Panc1 (cell line): ENCODE measurements at regions not wholly inside any gene's neighbourhood (a gene's known extent, or its start where the extent isn't known, plus 50 kb on each side); places are given as distances from the start of the nearest gene placed in this dataset.

ENCODE experiments used
- ATAC-seq: fragments of 200-7000 bp; cut with Tn5 transposase; 2 replicates; pipeline ENCODE4 v1.9.1; 2020; ENCODE audit warnings: mild to moderate bottlenecking, moderate library complexity
- BruUV-seq: library from RNA; stranded (reverse); fragments of 400-500 nt; replicated peaks from 2 replicates; lab custom pipeline; 2021; lab: Mats Ljungman, UMichigan
- CTCF ChIA-PET: fragments of 300-600 bp; sonication (Branson Sonifier 250); formaldehyde crosslinking; loops from one replicate; lab custom pipeline; 2022; ENCODE audit warnings: antibody characterized with exemption; lab: Charles Lee
- POLR2A ChIA-PET: fragments of 300-600 bp; sonication (Branson Sonifier 250); formaldehyde crosslinking; loops from one replicate; lab custom pipeline; 2022; ENCODE audit warnings: antibody characterized with exemption; lab: Charles Lee
- DNase-seq: peaks from one replicate; pipeline ENCODE4 v3.0.0-alpha.2; 2010; ENCODE audit warnings: low read depth, low spot score
- H3K27ac ChIP-seq: 2 replicates; pipeline ENCODE4 v1.5.1; 2011; ENCODE audit warnings: mild to moderate bottlenecking, low read length, inconsistent platforms
- H3K27me3 ChIP-seq: fragments of 200-500 bp; sonication (Bioruptor generic); 2 replicates; pipeline ENCODE4 v1.6.0; 2014; ENCODE audit warnings: low read length, inconsistent platforms; ENCODE audit not compliant: control insufficient read depth, insufficient read depth
- H3K36me3 ChIP-seq: fragments of 200-500 bp; sonication (Bioruptor generic); 2 replicates; pipeline ENCODE4 v1.5.1; 2014; ENCODE audit warnings: inconsistent platforms, mild to moderate bottlenecking, low read length, moderate library complexity; ENCODE audit not compliant: control insufficient read depth, insufficient read depth
- H3K4me1 ChIP-seq: 2 replicates; pipeline ENCODE4 v1.5.1; 2011; ENCODE audit warnings: inconsistent platforms, mild to moderate bottlenecking, low read length, moderate library complexity; ENCODE audit not compliant: control insufficient read depth, insufficient read depth
- H3K4me3 ChIP-seq, 2 experiments: 2 replicates each; pipeline ENCODE4 v1.5.1; 2011 to 2012; ENCODE audit warnings: low read depth in 2 of 2, low read length in 2 of 2, mild to moderate bottlenecking in 2 of 2, inconsistent platforms in 1 of 2, moderate library complexity in 1 of 2
- H3K9me3 ChIP-seq: fragments of 200-500 bp; sonication (Bioruptor generic); 2 replicates; pipeline ENCODE4 v1.5.1; 2014; ENCODE audit warnings: low read depth, mild to moderate bottlenecking, inconsistent platforms, low read length, moderate library complexity; ENCODE audit not compliant: control insufficient read depth, insufficient read depth
- CTCF ChIP-seq: fragments of 450-650 bp; IDR thresholded peaks from 2 replicates; pipeline ENCODE4 v1.5.1; 2017; ENCODE audit warnings: mild to moderate bottlenecking
- POLR2AphosphoS5 ChIP-seq: IDR thresholded peaks from 2 replicates; pipeline ENCODE4 v1.6.1; 2012; ENCODE audit warnings: mild to moderate bottlenecking, low read depth, low read length, moderate library complexity
- REST ChIP-seq, 2 experiments: IDR thresholded peaks; 2 replicates each; pipeline ENCODE4 v1.6.1; 2011 to 2012; ENCODE audit warnings: low read depth in 2 of 2, control low read depth in 1 of 2, low read length in 1 of 2, mild to moderate bottlenecking in 1 of 2, moderate library complexity in 1 of 2; ENCODE audit not compliant: insufficient read depth in 1 of 2
- SIN3A ChIP-seq: IDR thresholded peaks from 2 replicates; pipeline ENCODE4 v1.6.1; 2012; ENCODE audit warnings: low read depth, mild to moderate bottlenecking, low read length, moderate library complexity, borderline replicate concordance; ENCODE audit not compliant: insufficient read depth
- TCF7L2 ChIP-seq: IDR thresholded peaks from 2 replicates; pipeline ENCODE4 v1.6.1; 2011; ENCODE audit warnings: mild to moderate bottlenecking, low read depth, low read length, inconsistent platforms
- in situ Hi-C: cut with HindIII; loops from 2 replicates; pipeline ENCODE4 v1.10.0; 2016; ENCODE audit warnings: low sequenced_read_pairs, low pct_unique_long_range_greater_than_20kb
- intact Hi-C: fragments of 100-400 bp; cut with micrococcal nuclease; formaldehyde crosslinking; loops from one replicate; pipeline ENCODE4 v1.10.0; 2022; ENCODE audit not compliant: unreplicated experiment

- H3K4me3 ChIP-seq, result no peak overlapping the region
- H3K36me3 ChIP-seq, result no peaks in the 10 kb centered on the region
- no peaks in the 10 kb centered on the region for H3K27me3 ChIP-seq
- TF ChIP-seq SIN3A (no peak), CTCF (no peak), TCF7L2 (no peak), POLR2AphosphoS5 (no peak), REST (IDR thresholded peaks at IDR 0.05; ENCODE audit: insufficient read depth in 1 of 2, low read depth in 2 of 2, low read length in 1 of 2) (no peak)
- in situ Hi-C loops, result no loop called here
- ATAC-seq, result no peak
- ChIA-PET POLR2A (no interaction called here), CTCF (no interaction called here)
- BruUV-seq, result no TSS peak
- intact Hi-C loops, result no loop called here
- DNase-seq, result no peak
- H3K27ac ChIP-seq, result no peak overlapping the region
- H3K4me1 ChIP-seq, result no peaks in the 10 kb centered on the region
- H3K9me3 ChIP-seq, result no peaks in the 10 kb centered on the region
Observed at GRCh38 chr4:36823199-36823967, 421.2 kb upstream of the NWD2 start.

GRCh38 chr4:36824682-36825081 is 419.9 kb upstream of the NWD2 start:
- DNase-seq, result no peak
- Histone ChIP-seq H3K36me3 (no peaks in the 10 kb centered on the region), H3K4me3 (no peak overlapping the region), H3K27ac (no peak overlapping the region), H3K27me3 (no peaks in the 10 kb centered on the region), H3K9me3 (no peaks in the 10 kb centered on the region), H3K4me1 (no peaks in the 10 kb centered on the region)
- ChIA-PET POLR2A (no interaction called here), CTCF (no interaction called here)
- in situ Hi-C loops (no loop called here), intact Hi-C loops (no loop called here)
- no TSS peak for BruUV-seq
- ATAC-seq, result no peak
- TF ChIP-seq SIN3A (no peak), REST (IDR thresholded peaks at IDR 0.05; ENCODE audit: insufficient read depth in 1 of 2, low read depth in 2 of 2, low read length in 1 of 2) (no peak), CTCF (no peak), TCF7L2 (no peak), POLR2AphosphoS5 (no peak)
